Right atrium auricular region (tissue), 2 donors: ENCODE measurements at regions not wholly inside any gene's neighbourhood (a gene's known extent, or its start where the extent isn't known, plus 50 kb on each side); places are given as distances from the start of the nearest gene placed in this dataset.

Experiments used
- DNase-seq: peaks from one replicate; pipeline ENCODE4 v3.0.0-alpha.2; 2019; ENCODE audit warnings: low spot score
- H3K27ac ChIP-seq, 2 donors: fragments of 200-600 bp; sonication (generic); 1 replicate in 1 of 2; 2 replicates in 1 of 2; pipeline ENCODE4 v1.5.1; 2016 to 2019
- H3K27me3 ChIP-seq, 2 donors: fragments of 200-600 bp; sonication (generic); one replicate each; pipeline versions ENCODE4 v1.5.1 to v1.6.0; 2017 to 2019
- H3K36me3 ChIP-seq: fragments of 200-600 bp; sonication (generic); one replicate; pipeline ENCODE4 v1.5.1; 2016
- H3K4me1 ChIP-seq, 2 donors: fragments of 200-600 bp; sonication (generic); one replicate each; pipeline versions ENCODE4 v1.5.1 to v1.6.0; 2017 to 2019
- H3K4me3 ChIP-seq, 2 donors: fragments of 200-600 bp; sonication (generic); 1 replicate in 1 of 2; 2 replicates in 1 of 2; pipeline ENCODE4 v1.5.1; 2017 to 2019; ENCODE audit warnings: mild to moderate bottlenecking in 1 of 2, moderate library complexity in 1 of 2
- H3K9me3 ChIP-seq, 2 donors: fragments of 200-600 bp; sonication (generic); one replicate each; pipeline ENCODE4 v1.5.1; 2019
- TF ChIP-seq, protein P1 (sequence below), 2 donors: fragments of 200-600 bp; sonication (generic); IDR thresholded peaks; one replicate each; pipeline ENCODE4 v1.5.1; 2019; ENCODE audit warnings: antibody characterized with exemption in 2 of 2

DNA sequence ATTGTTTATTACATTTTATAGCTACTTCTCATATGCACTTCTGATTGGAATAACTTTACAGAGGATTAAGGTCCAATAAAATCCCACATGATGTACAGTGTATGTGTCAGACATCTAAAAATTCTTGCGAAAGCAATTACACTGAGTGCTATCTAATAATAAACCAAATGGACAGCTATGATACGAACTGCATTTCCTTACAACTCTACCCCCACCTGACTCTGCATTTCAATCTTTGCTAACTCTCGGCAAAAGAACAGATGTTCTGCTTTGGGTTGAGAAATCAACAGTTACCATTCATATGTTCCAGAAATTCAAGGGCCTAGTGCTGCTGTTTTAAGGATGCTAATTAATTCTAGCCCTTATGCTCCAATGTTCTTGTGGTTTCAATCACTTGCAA, 287.9 kb upstream of the NOCT start:
- no peaks in the 10 kb centered on the region for H3K4me1 ChIP-seq
- no peak for DNase-seq
- TF ChIP-seq, protein P1, sequence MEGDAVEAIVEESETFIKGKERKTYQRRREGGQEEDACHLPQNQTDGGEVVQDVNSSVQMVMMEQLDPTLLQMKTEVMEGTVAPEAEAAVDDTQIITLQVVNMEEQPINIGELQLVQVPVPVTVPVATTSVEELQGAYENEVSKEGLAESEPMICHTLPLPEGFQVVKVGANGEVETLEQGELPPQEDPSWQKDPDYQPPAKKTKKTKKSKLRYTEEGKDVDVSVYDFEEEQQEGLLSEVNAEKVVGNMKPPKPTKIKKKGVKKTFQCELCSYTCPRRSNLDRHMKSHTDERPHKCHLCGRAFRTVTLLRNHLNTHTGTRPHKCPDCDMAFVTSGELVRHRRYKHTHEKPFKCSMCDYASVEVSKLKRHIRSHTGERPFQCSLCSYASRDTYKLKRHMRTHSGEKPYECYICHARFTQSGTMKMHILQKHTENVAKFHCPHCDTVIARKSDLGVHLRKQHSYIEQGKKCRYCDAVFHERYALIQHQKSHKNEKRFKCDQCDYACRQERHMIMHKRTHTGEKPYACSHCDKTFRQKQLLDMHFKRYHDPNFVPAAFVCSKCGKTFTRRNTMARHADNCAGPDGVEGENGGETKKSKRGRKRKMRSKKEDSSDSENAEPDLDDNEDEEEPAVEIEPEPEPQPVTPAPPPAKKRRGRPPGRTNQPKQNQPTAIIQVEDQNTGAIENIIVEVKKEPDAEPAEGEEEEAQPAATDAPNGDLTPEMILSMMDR (IDR thresholded peaks at IDR 0.05): no peak
- no peaks in the 10 kb centered on the region for H3K36me3 ChIP-seq
- H3K9me3 ChIP-seq: no peaks in the 10 kb centered on the region
- no peak overlapping the region for H3K27ac ChIP-seq
- H3K4me3 ChIP-seq: no peak overlapping the region
- no peaks in the 10 kb centered on the region for H3K27me3 ChIP-seq

DNA sequence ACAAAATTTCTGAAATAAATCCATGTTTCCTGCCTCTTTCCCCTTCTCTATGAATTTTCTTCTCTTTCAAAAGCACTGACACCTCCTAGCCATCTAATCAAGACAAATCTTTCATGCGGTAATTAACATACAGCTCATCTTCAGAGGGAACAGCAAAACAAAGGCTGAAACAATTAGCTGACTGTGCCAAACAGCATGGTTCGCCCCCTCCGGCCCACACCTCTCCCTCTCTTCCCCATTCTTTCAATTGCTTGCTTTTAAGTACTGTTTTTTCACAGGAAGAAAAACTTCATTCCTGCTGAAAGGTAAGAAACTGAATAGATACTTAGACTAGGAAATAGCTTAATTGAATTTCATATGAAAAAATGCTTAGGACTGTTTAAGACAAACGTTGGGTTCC, 291.1 kb upstream of the NOCT start:
- no peak overlapping the region for H3K27ac ChIP-seq
- no peaks in the 10 kb centered on the region for H3K27me3 ChIP-seq
- H3K4me3 ChIP-seq: no peak overlapping the region
- TF ChIP-seq, protein P1 (IDR thresholded peaks at IDR 0.05): no peak
- DNase-seq: no peak
- no peaks in the 10 kb centered on the region for H3K9me3 ChIP-seq
- no peaks in the 10 kb centered on the region for H3K4me1 ChIP-seq
- H3K36me3 ChIP-seq: no peaks in the 10 kb centered on the region

DNA sequence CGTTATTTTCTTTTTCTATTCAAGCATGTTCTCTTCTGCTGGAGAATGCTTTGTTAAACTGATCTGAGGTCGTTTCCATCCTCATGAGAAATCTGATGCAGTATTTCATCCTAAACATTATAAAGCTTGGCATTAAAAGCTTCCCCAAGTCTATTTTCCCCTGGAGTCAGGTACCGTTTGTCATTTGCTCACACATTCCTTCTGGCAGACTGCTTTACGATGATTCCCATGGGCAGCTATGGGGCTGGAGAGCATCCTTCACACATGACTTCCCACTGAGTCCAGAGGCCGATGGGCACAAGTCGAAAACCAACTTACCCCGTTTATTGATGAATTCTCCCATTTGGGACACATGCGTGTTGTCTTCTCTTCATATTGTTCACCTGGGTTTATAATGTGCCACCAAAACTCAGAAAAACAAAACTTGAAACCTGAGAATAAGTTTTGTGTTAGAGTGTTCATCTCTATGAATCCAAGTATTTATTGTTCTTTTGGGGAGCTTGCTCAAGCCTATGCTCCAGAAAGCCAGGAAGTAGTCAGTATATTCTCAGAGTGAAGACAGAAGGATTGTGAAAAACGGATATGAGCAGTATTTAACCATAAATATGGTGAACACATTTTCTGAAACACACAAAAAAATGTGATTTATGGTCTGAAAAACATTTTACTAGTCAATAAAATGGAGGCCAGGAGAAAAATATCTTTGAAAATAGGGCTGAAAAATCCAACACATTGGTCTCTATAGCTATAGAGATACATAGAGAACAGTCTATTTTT, 298.8 kb upstream of the NOCT start:
- TF ChIP-seq, protein P1 (IDR thresholded peaks at IDR 0.05): no peak
- Histone ChIP-seq H3K9me3 (no peaks in the 10 kb centered on the region), H3K36me3 (no peaks in the 10 kb centered on the region), H3K27ac (no peak overlapping the region), H3K27me3 (no peaks in the 10 kb centered on the region), H3K4me3 (no peak overlapping the region), H3K4me1 (no peaks in the 10 kb centered on the region)
- no peak for DNase-seq

DNA sequence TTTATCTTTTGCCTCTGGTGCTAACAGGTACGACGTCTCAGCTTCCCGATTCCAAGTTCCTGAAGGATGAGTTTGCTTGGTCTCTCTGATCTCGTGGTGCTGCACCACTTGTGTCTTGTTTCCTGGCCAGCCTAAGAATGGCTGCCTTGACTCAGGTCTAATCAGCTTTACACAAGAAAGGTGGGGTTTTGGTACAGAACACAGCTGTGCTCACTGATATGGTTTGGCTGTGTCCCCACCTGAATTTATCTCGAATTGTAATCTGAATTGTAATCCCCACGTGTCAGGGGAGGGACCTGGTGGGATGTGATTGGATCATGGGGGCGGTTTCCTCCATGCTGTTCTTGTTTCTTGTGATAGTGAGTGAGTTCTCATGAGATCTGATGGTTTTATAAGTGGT, 305.3 kb upstream of the NOCT start:
- Histone ChIP-seq H3K36me3 (no peaks in the 10 kb centered on the region), H3K27ac (no peak overlapping the region), H3K9me3 (no peaks in the 10 kb centered on the region), H3K4me1 (no peaks in the 10 kb centered on the region), H3K27me3 (no peaks in the 10 kb centered on the region), H3K4me3 (no peak overlapping the region)
- TF ChIP-seq, protein P1 (IDR thresholded peaks at IDR 0.05): no peak
- DNase-seq: no peak

DNA sequence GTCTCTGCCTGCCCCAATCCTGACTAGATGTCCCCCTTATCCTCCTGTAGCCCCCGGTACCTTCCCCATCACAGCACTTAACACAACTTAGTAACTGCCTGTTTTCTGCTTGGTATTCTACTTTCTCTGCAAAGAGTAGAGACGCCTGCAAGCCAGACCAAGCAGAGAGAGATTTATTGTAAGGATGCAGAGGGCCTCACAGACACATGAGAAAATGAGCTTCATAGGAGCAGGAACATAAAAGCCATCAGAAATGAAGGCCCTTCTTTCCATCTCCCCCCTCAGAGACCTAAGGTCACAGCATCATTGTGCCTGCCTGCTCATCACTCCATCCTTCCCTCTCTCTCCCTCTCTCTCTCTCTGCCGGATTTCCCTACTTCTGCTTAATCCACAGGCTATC, 305.7 kb upstream of the NOCT start:
- no peak for DNase-seq
- H3K36me3 ChIP-seq: no peaks in the 10 kb centered on the region
- H3K4me1 ChIP-seq: no peaks in the 10 kb centered on the region
- no peak overlapping the region for H3K27ac ChIP-seq
- H3K4me3 ChIP-seq: no peak overlapping the region
- no peaks in the 10 kb centered on the region for H3K27me3 ChIP-seq
- TF ChIP-seq, protein P1 (IDR thresholded peaks at IDR 0.05): no peak
- H3K9me3 ChIP-seq: no peaks in the 10 kb centered on the region
